Endodermal cell (in vitro differentiated cells): ENCODE measurements at regions not wholly inside any gene's neighbourhood (a gene's known extent, or its start where the extent isn't known, plus 50 kb on each side); places are given as distances from the start of the nearest gene placed in this dataset.

Experiments used
- DNase-seq: peaks from one replicate; pipeline ENCODE4 v3.0.0-alpha.2; 2017
- H3K27ac ChIP-seq: 2 replicates; pipeline ENCODE4 v1.5.1; 2013; ENCODE audit warnings: mild to moderate bottlenecking, low read depth, low read length, moderate library complexity
- H3K27me3 ChIP-seq: 2 replicates; pipeline ENCODE4 v1.6.1; 2013; ENCODE audit warnings: mild to moderate bottlenecking, low read length, moderate library complexity; ENCODE audit not compliant: insufficient read depth, control insufficient read depth, poor library complexity, severe bottlenecking
- H3K36me3 ChIP-seq: 2 replicates; pipeline ENCODE4 v1.7.0; 2013; ENCODE audit warnings: mild to moderate bottlenecking, low read length, moderate library complexity; ENCODE audit not compliant: control insufficient read depth, insufficient read depth
- H3K4me1 ChIP-seq: one replicate; pipeline ENCODE4 v1.7.0; 2013; ENCODE audit warnings: low read length; ENCODE audit not compliant: control insufficient read depth, insufficient read depth
- H3K4me3 ChIP-seq: 2 replicates; pipeline ENCODE4 v1.5.1; 2013; ENCODE audit warnings: mild to moderate bottlenecking, low read length, moderate library complexity
- H3K9ac ChIP-seq: 2 replicates; pipeline ENCODE4 v1.6.1; 2013; ENCODE audit warnings: mild to moderate bottlenecking, low read length, moderate library complexity; ENCODE audit not compliant: poor library complexity, severe bottlenecking; ENCODE audit errors: extremely low read depth
- H3K9me3 ChIP-seq: 2 replicates; pipeline ENCODE4 v1.6.1; 2013; ENCODE audit warnings: mild to moderate bottlenecking, low read length, moderate library complexity; ENCODE audit not compliant: control insufficient read depth
- H3K27ac Mint-ChIP-seq: 2 replicates; pipeline ENCODE4 v1.8.0; 2020; ENCODE audit warnings: mixed read lengths
- H3K27me3 Mint-ChIP-seq: 2 replicates; pipeline ENCODE4 v1.8.0; 2021; ENCODE audit warnings: mild to moderate bottlenecking, mixed read lengths; ENCODE audit not compliant: insufficient read depth
- H3K36me3 Mint-ChIP-seq: 2 replicates; pipeline ENCODE4 v1.8.0; 2020; ENCODE audit warnings: low read depth, mixed read lengths
- H3K4me1 Mint-ChIP-seq: 2 replicates; pipeline ENCODE4 v1.8.0; 2020; ENCODE audit warnings: mixed read lengths
- H3K4me3 Mint-ChIP-seq: 2 replicates; pipeline ENCODE4 v1.8.0; 2020; ENCODE audit warnings: mild to moderate bottlenecking, moderate library complexity, mixed read lengths
- H3K9me3 Mint-ChIP-seq: 2 replicates; pipeline ENCODE4 v1.8.0; 2020; ENCODE audit warnings: mild to moderate bottlenecking, mixed read lengths
- WGBS, 2 experiments: methylation state at CpG; one replicate each; pipeline versions ENCODE4 v1.1.5 to v1.1.7; 2013; ENCODE audit warnings: missing lambda C conversion rate in 2 of 2, mixed read lengths in 1 of 2; ENCODE audit not compliant: insufficient coverage in 1 of 2, insufficient read length in 1 of 2; 5-methylcytosine and 5-hydroxymethylcytosine counted together
- TF ChIP-seq, protein P1 (sequence below): fragments of 200-600 bp; sonication (generic); conservative IDR thresholded peaks from 2 replicates; pipeline ENCODE4 v1.5.0; 2021; ENCODE audit warnings: antibody characterized with exemption, mild to moderate bottlenecking

DNA sequence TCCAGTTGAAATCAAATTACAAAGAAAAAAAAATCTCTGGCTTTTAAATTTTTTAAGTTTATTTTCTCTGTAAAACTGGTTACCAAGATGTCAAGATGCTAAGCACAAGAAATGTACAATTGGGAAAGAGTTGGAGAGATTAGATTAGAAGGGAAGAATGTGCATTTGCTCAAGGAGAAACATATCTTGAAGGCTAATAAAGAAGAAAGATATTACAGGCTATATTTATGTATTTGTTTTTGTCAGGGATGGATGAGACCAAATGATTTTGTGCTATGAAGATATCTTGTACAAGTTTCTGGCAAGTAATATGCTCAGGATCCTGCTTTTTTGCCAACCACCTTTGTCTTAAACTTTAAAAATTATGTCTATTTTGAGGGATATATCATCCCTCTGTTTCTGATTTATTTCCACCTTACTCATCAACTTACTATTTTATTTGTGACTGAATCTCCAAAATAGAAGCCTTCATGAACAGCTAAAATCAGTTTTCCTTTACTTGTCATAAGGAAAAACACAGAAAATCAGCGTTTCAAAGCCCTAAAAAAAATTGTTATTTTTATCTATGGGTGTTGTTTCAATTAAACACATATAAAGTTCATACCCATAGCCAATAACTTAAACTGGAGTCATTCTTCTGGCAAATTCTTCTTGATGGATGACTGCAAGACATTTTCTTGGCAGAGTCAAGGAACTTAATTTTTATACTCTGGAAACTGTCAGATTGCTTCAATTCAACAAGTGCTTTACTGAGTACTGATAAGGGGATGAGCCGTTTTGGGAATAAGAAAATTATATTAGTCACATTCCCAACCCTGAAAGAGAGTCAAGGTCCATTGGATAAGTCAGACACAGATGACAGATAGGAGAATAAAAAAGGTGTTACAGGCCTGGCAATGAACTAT, 141.8 kb downstream of the CTH start:
- H3K27ac Mint-ChIP-seq: no peak overlapping the region
- TF ChIP-seq, protein P1, sequence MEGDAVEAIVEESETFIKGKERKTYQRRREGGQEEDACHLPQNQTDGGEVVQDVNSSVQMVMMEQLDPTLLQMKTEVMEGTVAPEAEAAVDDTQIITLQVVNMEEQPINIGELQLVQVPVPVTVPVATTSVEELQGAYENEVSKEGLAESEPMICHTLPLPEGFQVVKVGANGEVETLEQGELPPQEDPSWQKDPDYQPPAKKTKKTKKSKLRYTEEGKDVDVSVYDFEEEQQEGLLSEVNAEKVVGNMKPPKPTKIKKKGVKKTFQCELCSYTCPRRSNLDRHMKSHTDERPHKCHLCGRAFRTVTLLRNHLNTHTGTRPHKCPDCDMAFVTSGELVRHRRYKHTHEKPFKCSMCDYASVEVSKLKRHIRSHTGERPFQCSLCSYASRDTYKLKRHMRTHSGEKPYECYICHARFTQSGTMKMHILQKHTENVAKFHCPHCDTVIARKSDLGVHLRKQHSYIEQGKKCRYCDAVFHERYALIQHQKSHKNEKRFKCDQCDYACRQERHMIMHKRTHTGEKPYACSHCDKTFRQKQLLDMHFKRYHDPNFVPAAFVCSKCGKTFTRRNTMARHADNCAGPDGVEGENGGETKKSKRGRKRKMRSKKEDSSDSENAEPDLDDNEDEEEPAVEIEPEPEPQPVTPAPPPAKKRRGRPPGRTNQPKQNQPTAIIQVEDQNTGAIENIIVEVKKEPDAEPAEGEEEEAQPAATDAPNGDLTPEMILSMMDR: no peak
- no peak overlapping the region for H3K9ac ChIP-seq
- H3K27ac ChIP-seq: no peak overlapping the region
- no peaks in the 10 kb centered on the region for H3K27me3 Mint-ChIP-seq
- H3K36me3 ChIP-seq: no peaks in the 10 kb centered on the region
- H3K4me3 Mint-ChIP-seq: no peak overlapping the region
- H3K9me3 Mint-ChIP-seq: no peaks in the 10 kb centered on the region
- H3K4me1 Mint-ChIP-seq: peaks cover 10% of the 10 kb centered on the region
- H3K27me3 ChIP-seq: no peaks in the 10 kb centered on the region
- 86% methylated on average over 1 of the region's 2 CpGs; no CpG with 5 or more reads in 1 of the 2 experiments for WGBS, 2 experiments
- DNase-seq: no peak
- no peak overlapping the region for H3K4me3 ChIP-seq
- H3K36me3 Mint-ChIP-seq: no peaks in the 10 kb centered on the region
- peaks cover 2% of the 10 kb centered on the region for H3K4me1 ChIP-seq
- H3K9me3 ChIP-seq: no peaks in the 10 kb centered on the region

GRCh38 chr1:70553567-70553956, 142.5 kb downstream of the CTH start:
- TF ChIP-seq, protein P1: no peak
- no peak for DNase-seq
- peaks cover 2% of the 10 kb centered on the region for H3K4me1 ChIP-seq
- Mint-ChIP-seq H3K4me1 (peaks cover 10% of the 10 kb centered on the region), H3K36me3 (no peaks in the 10 kb centered on the region), H3K9me3 (no peaks in the 10 kb centered on the region), H3K27ac (no peak overlapping the region), H3K27me3 (no peaks in the 10 kb centered on the region), H3K4me3 (no peak overlapping the region)
- no peak overlapping the region for H3K9ac ChIP-seq
- H3K4me3 ChIP-seq: no peak overlapping the region
- H3K36me3 ChIP-seq: no peaks in the 10 kb centered on the region
- H3K27ac ChIP-seq: no peak overlapping the region
- no peaks in the 10 kb centered on the region for H3K27me3 ChIP-seq
- 92% methylated on average over 1 of the region's 1 CpG; no CpG with 5 or more reads in 1 of the 2 experiments for WGBS, 2 experiments
- H3K9me3 ChIP-seq: no peaks in the 10 kb centered on the region

DNA sequence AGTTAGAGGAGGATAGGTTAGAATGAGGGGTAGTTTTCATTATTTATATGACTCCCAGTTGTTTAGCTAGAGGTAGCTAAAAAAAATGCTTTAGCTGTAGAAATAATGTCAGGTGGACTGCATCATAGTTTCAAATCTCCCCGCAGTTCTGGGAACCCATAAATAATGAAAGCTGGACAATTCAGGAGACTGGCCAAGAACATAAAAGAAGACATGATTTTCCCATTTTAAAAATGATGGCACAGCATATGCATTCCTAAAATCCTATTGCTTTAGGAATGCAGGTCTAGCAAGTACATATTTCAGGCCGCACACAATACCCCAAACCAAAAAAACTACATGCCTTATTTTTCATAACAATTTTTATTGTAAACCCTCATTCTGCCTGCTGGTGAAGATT, 143.3 kb downstream of the CTH start:
- no peak overlapping the region for H3K4me3 Mint-ChIP-seq
- WGBS, 2 experiments: 88 to 94% methylated on average over 1 to 2 of the region's 2 CpGs
- Histone ChIP-seq H3K27me3 (no peaks in the 10 kb centered on the region), H3K36me3 (no peaks in the 10 kb centered on the region), H3K4me1 (peaks cover 2% of the 10 kb centered on the region), H3K9ac (no peak overlapping the region), H3K4me3 (no peak overlapping the region), H3K27ac (no peak overlapping the region), H3K9me3 (no peaks in the 10 kb centered on the region)
- H3K9me3 Mint-ChIP-seq: no peaks in the 10 kb centered on the region
- no peak for DNase-seq
- H3K4me1 Mint-ChIP-seq: peaks cover 10% of the 10 kb centered on the region
- H3K27ac Mint-ChIP-seq: no peak overlapping the region
- no peaks in the 10 kb centered on the region for H3K36me3 Mint-ChIP-seq
- TF ChIP-seq, protein P1: no peak
- no peaks in the 10 kb centered on the region for H3K27me3 Mint-ChIP-seq
